ENCODE measurements at regions not wholly inside any gene's neighbourhood (a gene's known extent, or its start where the extent isn't known, plus 50 kb on each side); places are given as distances from the start of the nearest gene placed in this dataset.

- Histone ChIP-seq H3K36me3 (ENCODE audit: control insufficient read depth in 1 of 2, insufficient read depth in 2 of 2, low read length in 2 of 2) (no peaks in the 10 kb centered on the region), H3K9me2 (ENCODE audit: insufficient read depth) (no peaks in the 10 kb centered on the region), H3K4me3 (replicated peaks in 1 of 2; ENCODE audit: low read depth in 1 of 2, low read length in 2 of 2) (no peak overlapping the region), H3K9me3 (ENCODE audit: control insufficient read depth in 1 of 2, insufficient read depth in 1 of 2, low read depth in 1 of 2, low read length in 2 of 2) (no peaks in the 10 kb centered on the region), H3K27ac (ENCODE audit: low read depth, low read length) (no peak overlapping the region), H3K4me2 (ENCODE audit: low read length) (no peak overlapping the region), H3K27me3 (ENCODE audit: insufficient read depth, low read length) (0 out of 2 replicates have a peak, but pooled peaks cover 4% of the 10 kb centered on the region), H3K79me2 (ENCODE audit: insufficient read depth, low read length) (no peaks in the 10 kb centered on the region), H2AFZ (ENCODE audit: low read depth, low read length, poor library complexity, severe bottlenecking) (no peak overlapping the region), H3K9ac (ENCODE audit: low read length) (no peak overlapping the region), H3K4me1 (ENCODE audit: control insufficient read depth in 1 of 2, insufficient read depth in 2 of 2, low read length in 2 of 2) (peaks cover 0 to 3% of the 10 kb centered on the region in 2 experiments; a peak in 1 of 4 replicates), H4K20me1 (ENCODE audit: insufficient read depth) (no peaks in the 10 kb centered on the region)
- DNase-seq (ENCODE audit: low read depth, low spot score) (no peak), ATAC-seq (no peak)
- no TSS peak for BruUV-seq (replicated peaks)
- POLR2A ChIA-PET = no interaction called here
- intact Hi-C loops (cut with micrococcal nuclease) = no loop called here
- CTCF ChIA-PET = no interaction called here
- RAD21 ChIA-PET (ENCODE audit: low non-redundant PET in 1 of 2, low total read pairs in 2 of 2, uncharacterized antibody in 2 of 2, unreplicated experiment in 2 of 2) = no interaction called here
- no peak for TF ChIP-seq ZBTB33 (IDR thresholded peaks at IDR 0.05; ENCODE audit: extremely low read depth, insufficient replicate concordance, low read length)
- no peak for TF ChIP-seq ATF3 (IDR thresholded peaks at IDR 0.05)
- TF ChIP-seq SP1 (IDR thresholded peaks at IDR 0.05; ENCODE audit: low read depth) = no peak
- TF ChIP-seq SRF (IDR thresholded peaks at IDR 0.05; ENCODE audit: low read depth) = no peak
- TF ChIP-seq MAX (IDR thresholded peaks at IDR 0.05) = no peak
- no peak for TF ChIP-seq POLR2AphosphoS5 (IDR thresholded peaks at IDR 0.05; ENCODE audit: low read depth, low read length)
- no peak for TF ChIP-seq FOSL1 (IDR thresholded peaks at IDR 0.05; ENCODE audit: low read depth)
- no peak for TF ChIP-seq ZNF274 (IDR thresholded peaks at IDR 0.05; ENCODE audit: low read depth, low read length)
- no peak for TF ChIP-seq EZH2 (IDR thresholded peaks at IDR 0.05)
- no peak for TF ChIP-seq POLR2A (IDR thresholded peaks at IDR 0.05; ENCODE audit: borderline replicate concordance, extremely low read depth, insufficient read depth, insufficient read length)
- no peak for TF ChIP-seq TCF7L2 (IDR thresholded peaks at IDR 0.05; ENCODE audit: borderline replicate concordance, extremely low read depth, insufficient read depth, insufficient read length)
- TF ChIP-seq REST (IDR thresholded peaks at IDR 0.05; ENCODE audit: low read depth) = no peak
- TF ChIP-seq CBX3 (IDR thresholded peaks at IDR 0.05; ENCODE audit: low read depth) = no peak
These were observed 624.9 kb upstream of the TBX3 start for GRCh38 chr12:115308918-115309317.

Data from HCT116 (cell line).